HepG2 (cell line): ENCODE measurements at regions not wholly inside any gene's neighbourhood (a gene's known extent, or its start where the extent isn't known, plus 50 kb on each side); places are given as distances from the start of the nearest gene placed in this dataset.

Experiments used
- CHCHD3 ChIP-seq: sonication (generic); formaldehyde crosslinking; IDR thresholded peaks from 2 replicates; pipeline ENCODE4 v1.8.0; 2022; ENCODE audit warnings: mild to moderate bottlenecking, missing genetic modification reagents, moderate library complexity
- ZNF501 ChIP-seq: sonication (generic); formaldehyde crosslinking; IDR thresholded peaks from 2 replicates; pipeline ENCODE4 v1.5.1; 2020; ENCODE audit warnings: mild to moderate bottlenecking, moderate library complexity, missing genetic modification reagents
- ZNF672 ChIP-seq: sonication (generic); formaldehyde crosslinking; IDR thresholded peaks from 2 replicates; pipeline ENCODE4 v1.8.1; 2022; ENCODE audit warnings: missing genetic modification reagents
- TF ChIP-seq, protein P1 (sequence below): sonication (generic); formaldehyde crosslinking; IDR thresholded peaks from 2 replicates; pipeline ENCODE4 v1.4.0; 2020; ENCODE audit warnings: mild to moderate bottlenecking, missing genetic modification reagents
- TF ChIP-seq, protein P2 (sequence below): sonication (generic); formaldehyde crosslinking; IDR thresholded peaks from 2 replicates; pipeline ENCODE4 v1.4.0; 2020; ENCODE audit warnings: missing genetic modification reagents, borderline replicate concordance
- TF ChIP-seq, protein P3 (sequence below): sonication (generic); formaldehyde crosslinking; IDR thresholded peaks from 2 replicates; pipeline ENCODE4 v1.5.0; 2020; ENCODE audit warnings: mild to moderate bottlenecking, missing genetic modification reagents

DNA sequence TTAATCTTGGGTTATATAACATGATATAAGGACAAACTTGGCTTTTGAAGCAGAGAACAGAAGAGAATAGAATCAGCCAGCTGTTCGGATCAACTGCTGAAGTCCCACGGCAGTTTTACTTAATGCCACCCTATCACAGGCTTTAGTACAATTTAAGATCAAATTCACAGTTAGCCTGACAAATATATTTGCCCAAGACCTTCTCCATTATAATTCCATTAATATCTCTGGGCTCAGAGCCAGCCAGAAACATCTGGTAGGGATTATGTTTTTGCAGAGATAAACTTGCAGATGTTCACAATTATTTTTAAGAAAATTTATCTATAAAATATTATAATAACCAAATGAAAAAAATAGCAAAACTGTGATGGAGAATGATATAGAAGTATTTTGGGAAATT lies 381.4 kb downstream of the RAD51AP2 start (continued):
- TF ChIP-seq, protein P1, sequence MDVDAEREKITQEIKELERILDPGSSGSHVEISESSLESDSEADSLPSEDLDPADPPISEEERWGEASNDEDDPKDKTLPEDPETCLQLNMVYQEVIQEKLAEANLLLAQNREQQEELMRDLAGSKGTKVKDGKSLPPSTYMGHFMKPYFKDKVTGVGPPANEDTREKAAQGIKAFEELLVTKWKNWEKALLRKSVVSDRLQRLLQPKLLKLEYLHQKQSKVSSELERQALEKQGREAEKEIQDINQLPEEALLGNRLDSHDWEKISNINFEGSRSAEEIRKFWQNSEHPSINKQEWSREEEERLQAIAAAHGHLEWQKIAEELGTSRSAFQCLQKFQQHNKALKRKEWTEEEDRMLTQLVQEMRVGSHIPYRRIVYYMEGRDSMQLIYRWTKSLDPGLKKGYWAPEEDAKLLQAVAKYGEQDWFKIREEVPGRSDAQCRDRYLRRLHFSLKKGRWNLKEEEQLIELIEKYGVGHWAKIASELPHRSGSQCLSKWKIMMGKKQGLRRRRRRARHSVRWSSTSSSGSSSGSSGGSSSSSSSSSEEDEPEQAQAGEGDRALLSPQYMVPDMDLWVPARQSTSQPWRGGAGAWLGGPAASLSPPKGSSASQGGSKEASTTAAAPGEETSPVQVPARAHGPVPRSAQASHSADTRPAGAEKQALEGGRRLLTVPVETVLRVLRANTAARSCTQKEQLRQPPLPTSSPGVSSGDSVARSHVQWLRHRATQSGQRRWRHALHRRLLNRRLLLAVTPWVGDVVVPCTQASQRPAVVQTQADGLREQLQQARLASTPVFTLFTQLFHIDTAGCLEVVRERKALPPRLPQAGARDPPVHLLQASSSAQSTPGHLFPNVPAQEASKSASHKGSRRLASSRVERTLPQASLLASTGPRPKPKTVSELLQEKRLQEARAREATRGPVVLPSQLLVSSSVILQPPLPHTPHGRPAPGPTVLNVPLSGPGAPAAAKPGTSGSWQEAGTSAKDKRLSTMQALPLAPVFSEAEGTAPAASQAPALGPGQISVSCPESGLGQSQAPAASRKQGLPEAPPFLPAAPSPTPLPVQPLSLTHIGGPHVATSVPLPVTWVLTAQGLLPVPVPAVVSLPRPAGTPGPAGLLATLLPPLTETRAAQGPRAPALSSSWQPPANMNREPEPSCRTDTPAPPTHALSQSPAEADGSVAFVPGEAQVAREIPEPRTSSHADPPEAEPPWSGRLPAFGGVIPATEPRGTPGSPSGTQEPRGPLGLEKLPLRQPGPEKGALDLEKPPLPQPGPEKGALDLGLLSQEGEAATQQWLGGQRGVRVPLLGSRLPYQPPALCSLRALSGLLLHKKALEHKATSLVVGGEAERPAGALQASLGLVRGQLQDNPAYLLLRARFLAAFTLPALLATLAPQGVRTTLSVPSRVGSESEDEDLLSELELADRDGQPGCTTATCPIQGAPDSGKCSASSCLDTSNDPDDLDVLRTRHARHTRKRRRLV (CRISPR knock-in tag), result no peak
- TF ChIP-seq, protein P2, sequence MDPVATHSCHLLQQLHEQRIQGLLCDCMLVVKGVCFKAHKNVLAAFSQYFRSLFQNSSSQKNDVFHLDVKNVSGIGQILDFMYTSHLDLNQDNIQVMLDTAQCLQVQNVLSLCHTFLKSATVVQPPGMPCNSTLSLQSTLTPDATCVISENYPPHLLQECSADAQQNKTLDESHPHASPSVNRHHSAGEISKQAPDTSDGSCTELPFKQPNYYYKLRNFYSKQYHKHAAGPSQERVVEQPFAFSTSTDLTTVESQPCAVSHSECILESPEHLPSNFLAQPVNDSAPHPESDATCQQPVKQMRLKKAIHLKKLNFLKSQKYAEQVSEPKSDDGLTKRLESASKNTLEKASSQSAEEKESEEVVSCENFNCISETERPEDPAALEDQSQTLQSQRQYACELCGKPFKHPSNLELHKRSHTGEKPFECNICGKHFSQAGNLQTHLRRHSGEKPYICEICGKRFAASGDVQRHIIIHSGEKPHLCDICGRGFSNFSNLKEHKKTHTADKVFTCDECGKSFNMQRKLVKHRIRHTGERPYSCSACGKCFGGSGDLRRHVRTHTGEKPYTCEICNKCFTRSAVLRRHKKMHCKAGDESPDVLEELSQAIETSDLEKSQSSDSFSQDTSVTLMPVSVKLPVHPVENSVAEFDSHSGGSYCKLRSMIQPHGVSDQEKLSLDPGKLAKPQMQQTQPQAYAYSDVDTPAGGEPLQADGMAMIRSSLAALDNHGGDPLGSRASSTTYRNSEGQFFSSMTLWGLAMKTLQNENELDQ (CRISPR knock-in tag), result no peak
- TF ChIP-seq ZNF501 (no peak), CHCHD3 (CRISPR knock-in tag) (no peak), ZNF672 (CRISPR knock-in tag) (no peak)
- TF ChIP-seq, protein P3, sequence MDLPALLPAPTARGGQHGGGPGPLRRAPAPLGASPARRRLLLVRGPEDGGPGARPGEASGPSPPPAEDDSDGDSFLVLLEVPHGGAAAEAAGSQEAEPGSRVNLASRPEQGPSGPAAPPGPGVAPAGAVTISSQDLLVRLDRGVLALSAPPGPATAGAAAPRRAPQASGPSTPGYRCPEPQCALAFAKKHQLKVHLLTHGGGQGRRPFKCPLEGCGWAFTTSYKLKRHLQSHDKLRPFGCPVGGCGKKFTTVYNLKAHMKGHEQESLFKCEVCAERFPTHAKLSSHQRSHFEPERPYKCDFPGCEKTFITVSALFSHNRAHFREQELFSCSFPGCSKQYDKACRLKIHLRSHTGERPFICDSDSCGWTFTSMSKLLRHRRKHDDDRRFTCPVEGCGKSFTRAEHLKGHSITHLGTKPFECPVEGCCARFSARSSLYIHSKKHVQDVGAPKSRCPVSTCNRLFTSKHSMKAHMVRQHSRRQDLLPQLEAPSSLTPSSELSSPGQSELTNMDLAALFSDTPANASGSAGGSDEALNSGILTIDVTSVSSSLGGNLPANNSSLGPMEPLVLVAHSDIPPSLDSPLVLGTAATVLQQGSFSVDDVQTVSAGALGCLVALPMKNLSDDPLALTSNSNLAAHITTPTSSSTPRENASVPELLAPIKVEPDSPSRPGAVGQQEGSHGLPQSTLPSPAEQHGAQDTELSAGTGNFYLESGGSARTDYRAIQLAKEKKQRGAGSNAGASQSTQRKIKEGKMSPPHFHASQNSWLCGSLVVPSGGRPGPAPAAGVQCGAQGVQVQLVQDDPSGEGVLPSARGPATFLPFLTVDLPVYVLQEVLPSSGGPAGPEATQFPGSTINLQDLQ (CRISPR knock-in tag), result no peak
